Common myeloid progenitor, CD34-positive (primary cell): ENCODE measurements at regions not wholly inside any gene's neighbourhood (a gene's known extent, or its start where the extent isn't known, plus 50 kb on each side); places are given as distances from the start of the nearest gene placed in this dataset.

Experiments used
- CTCF ChIA-PET: fragments of 350-600 bp; sonication (Branson Sonifier 250); formaldehyde crosslinking; loops from one replicate; lab custom pipeline; 2021; ENCODE audit warnings: antibody characterized with exemption; lab: Charles Lee
- POLR2A ChIA-PET: fragments of 350-600 bp; sonication (Branson Sonifier 250); formaldehyde crosslinking; loops from one replicate; lab custom pipeline; 2021; ENCODE audit warnings: antibody characterized with exemption; lab: Charles Lee
- DNase-seq, 3 donors: peaks; one replicate each; pipeline versions ENCODE4 v3.0.0 to v3.0.0-alpha.2; 2013
- H3K27ac ChIP-seq, 2 experiments: 1 replicate in 1 of 2; 2 replicates in 1 of 2; pipeline ENCODE4 v1.7.0; 2013; ENCODE audit warnings: inconsistent platforms in 2 of 2, low read length in 2 of 2, mild to moderate bottlenecking in 2 of 2, low read depth in 1 of 2, moderate library complexity in 1 of 2; ENCODE audit not compliant: severe bottlenecking in 2 of 2, insufficient read depth in 1 of 2, poor library complexity in 1 of 2
- H3K27me3 ChIP-seq, 5 experiments: replicated peaks in 2 of 5; 1 replicate in 3 of 5; 2 replicates in 2 of 5; pipeline versions ENCODE4 v1.6.1 to v1.7.0; 2013; ENCODE audit warnings: low read length in 4 of 5, mild to moderate bottlenecking in 2 of 5, moderate library complexity in 2 of 5, inconsistent platforms in 1 of 5; ENCODE audit not compliant: insufficient read depth in 5 of 5, control insufficient read depth in 4 of 5
- H3K36me3 ChIP-seq, 4 experiments: 1 replicate in 2 of 4; 2 replicates in 2 of 4; pipeline versions ENCODE4 v1.6.1 to v1.7.0; 2013; ENCODE audit warnings: low read length in 3 of 4, control low read depth in 1 of 4, mild to moderate bottlenecking in 1 of 4; ENCODE audit not compliant: control insufficient read depth in 4 of 4, insufficient read depth in 4 of 4
- H3K4me1 ChIP-seq, 4 experiments: 1 replicate in 3 of 4; 2 replicates in 1 of 4; pipeline versions ENCODE4 v1.6.1 to v1.7.1; 2013; ENCODE audit warnings: low read length in 3 of 4, mild to moderate bottlenecking in 3 of 4, control low read depth in 1 of 4, inconsistent platforms in 1 of 4, moderate library complexity in 1 of 4; ENCODE audit not compliant: control insufficient read depth in 4 of 4, insufficient read depth in 4 of 4; ENCODE audit errors: control extremely low read depth in 1 of 4
- H3K4me3 ChIP-seq, 7 experiments: 1 replicate in 4 of 7; 2 replicates in 3 of 7; pipeline versions ENCODE4 v1.5.1 to v1.7.0; 2013; ENCODE audit warnings: mild to moderate bottlenecking in 7 of 7, low read length in 6 of 7, moderate library complexity in 6 of 7, inconsistent platforms in 2 of 7, low read depth in 2 of 7, control low read depth in 1 of 7; ENCODE audit not compliant: insufficient read depth in 4 of 7, control insufficient read depth in 1 of 7; ENCODE audit errors: extremely low read depth in 1 of 7
- H3K9me3 ChIP-seq, 5 experiments: 1 replicate in 4 of 5; 2 replicates in 1 of 5; pipeline versions ENCODE4 v1.6.1 to v1.7.1; 2013; ENCODE audit warnings: low read length in 4 of 5, mild to moderate bottlenecking in 2 of 5, inconsistent platforms in 1 of 5, low read depth in 1 of 5, moderate library complexity in 1 of 5; ENCODE audit not compliant: control insufficient read depth in 4 of 5, insufficient read depth in 2 of 5; ENCODE audit errors: control extremely low read depth in 1 of 5
- WGBS: methylation state at CpG from one replicate; pipeline ENCODE4 v1.1.5; 2013; ENCODE audit not compliant: insufficient coverage; 5-methylcytosine and 5-hydroxymethylcytosine counted together

DNA sequence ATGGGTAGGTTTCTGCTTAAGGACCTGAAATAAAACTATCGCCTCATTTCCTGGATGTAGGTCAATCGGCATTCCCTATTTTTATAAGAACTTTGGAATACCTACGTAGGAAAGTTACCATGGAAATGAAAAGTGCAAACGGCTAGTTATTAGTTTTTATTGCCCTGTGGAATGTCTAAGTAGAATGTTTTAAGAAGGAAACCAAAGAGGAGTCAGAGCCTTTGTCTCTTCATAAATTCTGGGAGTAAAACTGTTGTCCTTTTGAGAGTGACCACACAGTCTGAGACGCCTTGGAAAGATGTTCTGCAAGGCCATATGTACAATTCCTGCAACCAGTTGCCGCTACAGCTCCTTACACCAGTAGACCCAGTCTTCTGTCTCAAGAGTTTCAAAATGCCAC, 176.0 kb upstream of the SEL1L start:
- H3K4me3 ChIP-seq = no peak overlapping the region
- WGBS = 70% methylated on average over 5 of the region's 6 CpGs
- H3K4me1 ChIP-seq = no peaks in the 10 kb centered on the region
- no peak overlapping the region for H3K27ac ChIP-seq
- ChIA-PET POLR2A (no interaction called here), CTCF (interaction anchor here (0.7 to 1.3 kb wide), 4 partner anchors 23 to 280 kb away, joined by 3 to 6 read pairs (median 4); no protein-coding TSS in a partner anchor)
- H3K27me3 ChIP-seq = no peaks in the 10 kb centered on the region
- DNase-seq = no peak
- no peaks in the 10 kb centered on the region for H3K36me3 ChIP-seq
- H3K9me3 ChIP-seq = peaks cover 0 to 3% (median 0%) of the 10 kb centered on the region in 5 experiments

DNA sequence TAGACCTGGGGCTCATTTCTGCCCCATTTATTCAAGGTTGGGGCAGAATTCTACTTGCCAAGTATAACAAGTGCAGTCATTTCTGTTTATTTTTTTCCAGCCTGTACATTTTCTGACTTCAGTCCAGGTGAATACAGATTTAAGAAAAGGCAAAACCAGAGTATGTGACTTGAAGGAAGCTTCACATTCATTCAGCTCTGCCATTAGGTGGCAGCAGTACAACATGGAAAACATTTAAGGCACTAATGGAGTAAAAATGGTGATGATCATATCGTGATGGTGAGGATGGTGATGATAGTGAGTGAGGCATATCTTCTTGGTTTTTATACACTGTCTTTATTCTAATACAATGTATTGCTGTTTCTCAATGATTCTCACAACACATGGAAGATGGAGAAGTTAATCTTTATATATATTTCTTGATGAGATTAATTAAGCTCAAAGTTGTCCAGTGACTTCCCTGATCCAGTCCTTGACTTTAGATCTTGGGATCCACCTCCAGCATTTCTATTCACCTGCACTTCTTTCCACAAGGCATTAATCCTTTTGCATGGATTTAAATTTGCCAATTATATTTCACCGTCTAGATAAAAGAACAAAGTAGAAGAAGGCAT, 176.7 kb upstream of the SEL1L start:
- H3K9me3 ChIP-seq = peaks cover 0 to 2% (median 0%) of the 10 kb centered on the region in 5 experiments
- H3K27ac ChIP-seq = no peak overlapping the region
- ChIA-PET CTCF (interaction anchor here (1.0 to 1.3 kb wide), 5 partner anchors 23 to 1377 kb away, joined by 3 to 6 read pairs (median 4); no protein-coding TSS in a partner anchor), POLR2A (no interaction called here)
- H3K4me3 ChIP-seq = no peak overlapping the region
- no peaks in the 10 kb centered on the region for H3K27me3 ChIP-seq
- DNase-seq = peak; percentile 48 to 70 (median 68)
- WGBS = no CpG with 5 or more reads among the region's 2 CpGs
- no peaks in the 10 kb centered on the region for H3K4me1 ChIP-seq
- no peaks in the 10 kb centered on the region for H3K36me3 ChIP-seq

DNA sequence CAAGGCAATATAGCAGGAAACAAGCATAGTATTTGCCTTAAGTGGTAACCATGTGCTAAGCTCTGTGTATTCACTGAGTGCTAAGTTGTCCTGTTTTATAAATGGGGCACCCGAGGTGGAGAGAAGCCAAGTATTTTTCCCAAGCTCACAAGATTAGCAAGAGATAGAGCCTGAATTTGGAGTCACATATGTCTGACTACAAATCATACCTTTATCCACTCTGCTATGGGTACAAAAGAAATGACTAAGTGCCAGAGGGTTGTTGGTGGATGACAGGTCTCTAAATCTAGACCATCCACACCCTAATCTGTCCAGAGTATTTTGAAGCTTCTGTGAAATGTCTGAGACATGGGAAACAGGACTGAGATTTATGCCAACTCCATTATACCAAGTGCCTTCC, 182.1 kb upstream of the SEL1L start:
- no CpG with 5 or more reads among the region's 1 CpG for WGBS
- H3K27me3 ChIP-seq = no peaks in the 10 kb centered on the region
- no peak for DNase-seq
- no peaks in the 10 kb centered on the region for H3K9me3 ChIP-seq
- CTCF ChIA-PET = no interaction called here
- no peak overlapping the region for H3K27ac ChIP-seq
- POLR2A ChIA-PET = no interaction called here
- H3K36me3 ChIP-seq = no peaks in the 10 kb centered on the region
- H3K4me1 ChIP-seq = no peaks in the 10 kb centered on the region
- H3K4me3 ChIP-seq = no peak overlapping the region

DNA sequence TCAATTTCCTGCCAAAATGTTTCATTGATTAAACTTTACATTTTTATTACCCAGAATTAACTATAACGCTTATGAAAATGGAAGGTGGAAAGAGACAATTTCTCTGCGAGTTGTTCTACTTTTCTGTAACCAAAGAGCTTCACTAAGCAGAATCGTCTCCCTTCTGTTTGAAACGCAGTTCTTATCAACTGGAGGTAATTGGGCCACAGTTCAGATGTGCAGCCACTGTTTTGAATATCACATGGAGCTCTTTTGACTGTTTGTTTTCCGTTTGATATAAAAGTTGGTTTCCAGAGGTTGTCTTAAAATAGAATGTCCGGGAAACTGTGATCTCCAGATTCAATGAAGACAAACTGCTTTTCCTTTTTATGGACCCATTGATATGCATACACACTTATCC, 183.3 kb upstream of the SEL1L start:
- Histone ChIP-seq H3K27me3 (no peaks in the 10 kb centered on the region), H3K4me3 (no peak overlapping the region), H3K36me3 (no peaks in the 10 kb centered on the region), H3K4me1 (no peaks in the 10 kb centered on the region), H3K9me3 (no peaks in the 10 kb centered on the region), H3K27ac (no peak overlapping the region)
- POLR2A ChIA-PET = no interaction called here
- DNase-seq = no peak
- WGBS = 93% methylated on average over 4 of the region's 6 CpGs
- CTCF ChIA-PET = no interaction called here

DNA sequence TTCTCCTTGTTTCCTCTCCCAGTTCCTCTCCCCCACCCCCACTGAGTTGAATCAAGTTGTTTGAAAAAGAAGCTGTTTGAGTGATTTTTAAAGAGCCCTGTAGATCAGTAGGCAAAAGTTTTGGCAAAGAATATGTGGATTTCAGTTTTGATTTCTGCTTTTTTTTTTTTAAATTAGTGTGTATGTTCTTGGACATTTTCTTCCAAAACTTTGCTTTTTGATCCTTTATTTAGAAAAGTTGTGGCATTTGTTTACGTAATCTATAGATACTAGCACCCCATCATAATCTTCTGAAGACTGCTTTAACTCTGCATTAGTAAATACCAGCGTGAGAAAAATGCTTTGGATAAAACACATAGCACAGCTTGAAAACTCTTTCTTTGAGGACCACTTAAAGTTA, 190.3 kb upstream of the SEL1L start:
- no peak for DNase-seq
- 100% methylated on average over 1 of the region's 2 CpGs for WGBS

DNA sequence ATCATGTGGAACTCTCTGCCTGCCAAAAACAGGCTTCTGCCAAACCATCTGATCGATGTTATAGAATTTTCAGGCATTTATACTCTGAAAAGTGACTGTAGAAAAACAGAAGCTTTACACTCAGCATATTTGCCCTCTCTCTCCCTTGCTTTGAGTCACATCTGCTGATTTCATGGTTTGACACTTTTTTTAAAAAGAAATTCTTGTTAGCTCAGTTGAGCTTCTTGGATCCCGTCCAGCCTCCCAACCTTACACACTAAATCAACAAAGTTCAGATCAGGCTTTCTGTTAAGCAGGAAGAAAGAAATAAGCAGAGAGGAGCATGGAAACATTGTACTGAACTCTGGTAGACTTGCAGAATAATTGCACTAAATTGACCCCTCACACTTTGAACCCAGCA, 193.6 kb upstream of the SEL1L start:
- H3K27me3 ChIP-seq = no peaks in the 10 kb centered on the region
- H3K27ac ChIP-seq = no peak overlapping the region
- 0% methylated on average over 1 of the region's 2 CpGs for WGBS
- CTCF ChIA-PET = no interaction called here
- POLR2A ChIA-PET = no interaction called here
- DNase-seq = peak; percentile 16 to 49 (median 49)
- H3K9me3 ChIP-seq = no peaks in the 10 kb centered on the region
- H3K4me1 ChIP-seq = peaks cover 0 to 5% (median 2%) of the 10 kb centered on the region in 4 experiments
- no peaks in the 10 kb centered on the region for H3K36me3 ChIP-seq
- no peak overlapping the region for H3K4me3 ChIP-seq

More for the DNA sequence above, 190.3 kb upstream of the SEL1L start:
- no peaks in the 10 kb centered on the region for H3K9me3 ChIP-seq
- H3K4me1 ChIP-seq = peaks cover 0 to 5% (median 2%) of the 10 kb centered on the region in 4 experiments
- no peaks in the 10 kb centered on the region for H3K36me3 ChIP-seq
- ChIA-PET CTCF (no interaction called here), POLR2A (interaction anchor here (0.7 kb wide), 1 partner anchor 15 kb away, joined by 4 read pairs; no protein-coding TSS in a partner anchor)
- H3K4me3 ChIP-seq = no peak overlapping the region
- H3K27ac ChIP-seq = no peak overlapping the region
- H3K27me3 ChIP-seq = no peaks in the 10 kb centered on the region

DNA sequence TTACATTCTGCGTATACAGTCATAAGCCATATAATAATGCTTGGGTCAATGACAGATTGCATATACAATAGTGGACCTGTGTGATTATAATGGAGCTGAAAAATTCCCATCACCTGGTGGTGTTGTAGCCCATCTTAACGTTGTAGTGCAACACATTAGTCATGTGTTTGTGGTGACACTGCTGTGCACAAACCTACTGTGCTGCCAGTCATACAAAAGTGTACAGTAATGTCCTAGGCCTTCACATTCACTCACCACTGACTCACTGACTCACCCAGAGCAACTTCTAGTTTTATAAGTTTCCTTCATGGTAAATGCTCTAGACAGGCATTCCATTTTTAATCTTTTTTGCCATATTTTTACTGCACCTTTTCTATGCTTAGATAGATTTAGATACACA, 194.8 kb upstream of the SEL1L start:
- H3K4me1 ChIP-seq = peaks cover 0 to 5% (median 2%) of the 10 kb centered on the region in 4 experiments
- no peak overlapping the region for H3K4me3 ChIP-seq
- H3K9me3 ChIP-seq = no peaks in the 10 kb centered on the region
- no peak for DNase-seq
- H3K27me3 ChIP-seq = no peaks in the 10 kb centered on the region
- ChIA-PET POLR2A (no interaction called here), CTCF (no interaction called here)
- no peaks in the 10 kb centered on the region for H3K36me3 ChIP-seq
- 90% methylated on average over 2 of the region's 2 CpGs for WGBS
- no peak overlapping the region for H3K27ac ChIP-seq
